Smooth muscle cell (in vitro differentiated cells): ENCODE measurements at regions not wholly inside any gene's neighbourhood (a gene's known extent, or its start where the extent isn't known, plus 50 kb on each side); places are given as distances from the start of the nearest gene placed in this dataset.
A peak's percentile ranks its signal among the peaks of the same experiment; 100 is the strongest.

ENCODE experiments used
- DNase-seq: peaks from one replicate; lab custom pipeline; 2025; ENCODE audit not compliant: unreplicated experiment; lab: John Stamatoyannopoulos, UW
- H2AFZ ChIP-seq: fragments of 200-600 bp; sonication (generic); 2 replicates; pipeline ENCODE4 v1.6.0; 2016; ENCODE audit warnings: antibody characterized with exemption, low read depth, mild to moderate bottlenecking
- H3F3A ChIP-seq: fragments of 200-600 bp; sonication (generic); 2 replicates; pipeline ENCODE4 v1.6.0; 2017; ENCODE audit warnings: antibody characterized with exemption, low read depth
- H3K27ac ChIP-seq: fragments of 200-600 bp; sonication (generic); 2 replicates; pipeline ENCODE4 v1.5.1; 2016; ENCODE audit warnings: low read depth, mild to moderate bottlenecking
- H3K27me3 ChIP-seq: fragments of 200-600 bp; sonication (generic); 2 replicates; pipeline ENCODE4 v1.6.1; 2016; ENCODE audit warnings: low read depth, mild to moderate bottlenecking
- H3K36me3 ChIP-seq: fragments of 200-600 bp; sonication (generic); 2 replicates; pipeline ENCODE4 v1.5.1; 2016; ENCODE audit warnings: low read depth
- H3K4me1 ChIP-seq: fragments of 200-600 bp; sonication (generic); 2 replicates; pipeline ENCODE4 v1.5.1; 2016; ENCODE audit warnings: low read depth
- H3K4me2 ChIP-seq: fragments of 200-600 bp; sonication (generic); 2 replicates; pipeline ENCODE4 v1.6.0; 2016; ENCODE audit warnings: mild to moderate bottlenecking
- H3K4me3 ChIP-seq: fragments of 200-600 bp; sonication (generic); 2 replicates; pipeline ENCODE4 v1.5.1; 2016; ENCODE audit warnings: mild to moderate bottlenecking
- H3K79me2 ChIP-seq: fragments of 200-600 bp; sonication (generic); 2 replicates; pipeline ENCODE4 v1.6.0; 2016; ENCODE audit warnings: low read depth, mild to moderate bottlenecking
- H3K9ac ChIP-seq: fragments of 200-600 bp; sonication (generic); 2 replicates; pipeline ENCODE4 v1.6.0; 2016; ENCODE audit warnings: low read depth
- H3K9me3 ChIP-seq: fragments of 200-600 bp; sonication (generic); replicated peaks from 2 replicates; pipeline ENCODE4 v1.5.1; 2016; ENCODE audit warnings: low read depth
- H4K20me1 ChIP-seq: fragments of 200-600 bp; sonication (generic); 2 replicates; pipeline ENCODE4 v1.6.0; 2016; ENCODE audit warnings: low read depth
- CTCF ChIP-seq: fragments of 200-600 bp; sonication (generic); IDR thresholded peaks from 2 replicates; pipeline ENCODE4 v1.5.1; 2017; ENCODE audit warnings: borderline replicate concordance, mild to moderate bottlenecking, antibody characterized with exemption; ENCODE audit not compliant: insufficient read depth, poor library complexity, severe bottlenecking
- WGBS: methylation state at CpG from one replicate; pipeline ENCODE4 v1.1.7; 2016; ENCODE audit warnings: low lambda C conversion rate; 5-methylcytosine and 5-hydroxymethylcytosine counted together

- Histone ChIP-seq H3K27me3 (no peaks in the 10 kb centered on the region), H3K9me3 (no peaks in the 10 kb centered on the region), H4K20me1 (no peaks in the 10 kb centered on the region), H3F3A (peaks cover 3% of the 10 kb centered on the region), H3K27ac (peak overlapping the region; percentile 91), H3K79me2 (no peaks in the 10 kb centered on the region), H3K36me3 (no peaks in the 10 kb centered on the region), H3K9ac (peak overlapping the region; percentile 70), H3K4me1 (peaks cover 13% of the 10 kb centered on the region), H2AFZ (no peak overlapping the region), H3K4me2 (peak overlapping the region; percentile 66), H3K4me3 (no peak overlapping the region)
- DNase-seq, result no peak
- TF ChIP-seq CTCF, result no peak
- 68% methylated on average over 9 of the region's 9 CpGs for WGBS
Observed at GRCh38 chr3:107992976-107993684, 97.7 kb downstream of the CD47 start.

GRCh38 chr3:107990926-107991325 is 99.9 kb downstream of the CD47 start:
- no peak for TF ChIP-seq CTCF
- Histone ChIP-seq H4K20me1 (no peaks in the 10 kb centered on the region), H3K4me1 (peaks cover 13% of the 10 kb centered on the region), H3F3A (peaks cover 3% of the 10 kb centered on the region), H3K27ac (no peak overlapping the region), H3K27me3 (no peaks in the 10 kb centered on the region), H3K9ac (no peak overlapping the region), H3K36me3 (no peaks in the 10 kb centered on the region), H3K9me3 (no peaks in the 10 kb centered on the region), H3K4me3 (no peak overlapping the region), H3K4me2 (no peak overlapping the region), H2AFZ (no peak overlapping the region), H3K79me2 (no peaks in the 10 kb centered on the region)
- DNase-seq, result no peak
- 88% methylated on average over 5 of the region's 5 CpGs for WGBS

GRCh38 chr3:107990433-107990832 is 100.4 kb downstream of the CD47 start:
- no peak for DNase-seq
- Histone ChIP-seq H3K4me2 (no peak overlapping the region), H3K4me3 (no peak overlapping the region), H4K20me1 (no peaks in the 10 kb centered on the region), H3K36me3 (no peaks in the 10 kb centered on the region), H3K27ac (peak overlapping the region; percentile 13), H3K27me3 (no peaks in the 10 kb centered on the region), H2AFZ (no peak overlapping the region), H3K79me2 (no peaks in the 10 kb centered on the region), H3K4me1 (peaks cover 13% of the 10 kb centered on the region), H3K9ac (no peak overlapping the region), H3K9me3 (no peaks in the 10 kb centered on the region), H3F3A (peaks cover 3% of the 10 kb centered on the region)
- 85% methylated on average over 6 of the region's 6 CpGs for WGBS
- TF ChIP-seq CTCF, result no peak

- Histone ChIP-seq H2AFZ (no peak overlapping the region), H3K36me3 (no peaks in the 10 kb centered on the region), H3K4me3 (no peak overlapping the region), H4K20me1 (no peaks in the 10 kb centered on the region), H3K9ac (no peak overlapping the region), H3F3A (peaks cover 3% of the 10 kb centered on the region), H3K9me3 (no peaks in the 10 kb centered on the region), H3K4me1 (peaks cover 13% of the 10 kb centered on the region), H3K4me2 (no peak overlapping the region), H3K79me2 (no peaks in the 10 kb centered on the region), H3K27ac (peak overlapping the region; percentile 78), H3K27me3 (no peaks in the 10 kb centered on the region)
- WGBS, result 55% methylated on average over 4 of the region's 4 CpGs
- no peak for DNase-seq
- no peak for TF ChIP-seq CTCF
Observed at GRCh38 chr3:107989661-107990060, 101.2 kb downstream of the CD47 start.
